Stomach (tissue), 8 donors: ENCODE measurements at regions not wholly inside any gene's neighbourhood (a gene's known extent, or its start where the extent isn't known, plus 50 kb on each side); places are given as distances from the start of the nearest gene placed in this dataset.

ENCODE experiments used
- DNase-seq, 2 donors: peaks; one replicate each; pipeline versions ENCODE4 v3.0.0 to v3.0.0-alpha.2; 2013 to 2019
- H3K27ac ChIP-seq, 5 donors: fragments of 200-600 bp in 4 of 5; sonication (generic) in 4 of 5; one replicate each; pipeline ENCODE4 v1.5.1; 2013 to 2019; ENCODE audit warnings: mild to moderate bottlenecking in 1 of 5, moderate library complexity in 1 of 5
- H3K27me3 ChIP-seq, 3 donors: fragments of 200-600 bp; sonication (generic); one replicate each; pipeline ENCODE4 v1.5.1; 2017 to 2019; ENCODE audit warnings: mixed run types in 1 of 3
- H3K36me3 ChIP-seq, 4 donors: fragments of 200-600 bp; sonication (generic); 1 replicate in 3 of 4; 2 replicates in 1 of 4; pipeline ENCODE4 v1.5.1; 2016 to 2019
- H3K4me1 ChIP-seq, 4 donors: fragments of 200-600 bp; sonication (generic); one replicate each; pipeline ENCODE4 v1.5.1; 2016 to 2019
- H3K4me3 ChIP-seq, 4 donors: fragments of 200-600 bp; sonication (generic) in 3 of 4; one replicate each; pipeline ENCODE4 v1.5.1; 2016 to 2019; ENCODE audit warnings: mild to moderate bottlenecking in 1 of 4
- H3K9me3 ChIP-seq, 4 donors: fragments of 200-600 bp; sonication (generic); one replicate each; pipeline ENCODE4 v1.5.1; 2016 to 2019
- CTCF ChIP-seq, 7 experiments: fragments of 450-650 bp in 4 of 7; fragments of 200-600 bp in 3 of 7; sonication (generic) in 3 of 7; IDR thresholded peaks; one replicate each; pipeline ENCODE4 v1.5.1; 2016 to 2019; ENCODE audit warnings: antibody characterized with exemption in 7 of 7, control low read depth in 2 of 7, mild to moderate bottlenecking in 1 of 7
- EP300 ChIP-seq: sonication (generic); formaldehyde crosslinking; IDR thresholded peaks from one replicate; pipeline ENCODE4 v1.6.1; 2017; ENCODE audit warnings: antibody characterized with exemption
- POLR2A ChIP-seq, 4 donors: fragments of 450-650 bp; IDR thresholded peaks; one replicate each; pipeline ENCODE4 v1.6.1; 2016; ENCODE audit warnings: antibody characterized with exemption in 4 of 4, control low read depth in 2 of 4, mild to moderate bottlenecking in 1 of 4, moderate library complexity in 1 of 4
- POLR2AphosphoS5 ChIP-seq, 3 donors: sonication (generic); formaldehyde crosslinking; IDR thresholded peaks; one replicate each; pipeline ENCODE4 v1.6.1; 2016; ENCODE audit warnings: antibody characterized with exemption in 3 of 3
- WGBS, 5 donors: extraction: QIAGEN DNeasy Blood & Tissue Kit in 3 of 5; methylation state at CpG; one replicate each; pipeline versions ENCODE4 v1.1.5 to v1.1.7; 2013 to 2018; 5-methylcytosine and 5-hydroxymethylcytosine counted together
- intact Hi-C: fragments of 100-400 bp; cut with DNase I; formaldehyde crosslinking; loops from one replicate; pipeline ENCODE4 v1.15.1; 2023; ENCODE audit warnings: low total_unique reads
- donor health status: healthy with polysubstance abuse.
- donor health status: Bipolar disorder and iron deficiency.
- donor health status: healthy.

- Histone ChIP-seq H3K4me1 (no peaks in the 10 kb centered on the region), H3K4me3 (no peak overlapping the region), H3K27ac (no peak overlapping the region), H3K9me3 (no peaks in the 10 kb centered on the region), H3K36me3 (no peaks in the 10 kb centered on the region), H3K27me3 (no peaks in the 10 kb centered on the region)
- DNase-seq, result no peak
- TF ChIP-seq POLR2A (IDR thresholded peaks at IDR 0.05) (no peak), POLR2AphosphoS5 (IDR thresholded peaks at IDR 0.05) (no peak), CTCF (IDR thresholded peaks at IDR 0.05) (no peak), EP300 (no peak)
- intact Hi-C loops, result no loop called here
- WGBS, 5 donors, result 80 to 94% (median 88%) methylated on average over 2 of the region's 2 CpGs
Measured at GRCh38 chr16:54712866-54713265, 217.8 kb upstream of the IRX5 start.

GRCh38 chr16:54707813-54708212 is 222.9 kb upstream of the IRX5 start:
- H3K4me3 ChIP-seq, result no peak overlapping the region
- no peaks in the 10 kb centered on the region for H3K27me3 ChIP-seq
- DNase-seq, result no peak
- no peak overlapping the region for H3K27ac ChIP-seq
- WGBS, 5 donors, result 85 to 97% (median 93%) methylated on average over 2 of the region's 2 CpGs
- no peaks in the 10 kb centered on the region for H3K36me3 ChIP-seq
- no peaks in the 10 kb centered on the region for H3K9me3 ChIP-seq
- intact Hi-C loops, result no loop called here
- TF ChIP-seq EP300, result no peak
- TF ChIP-seq POLR2AphosphoS5 (IDR thresholded peaks at IDR 0.05), result no peak
- no peak for TF ChIP-seq CTCF (IDR thresholded peaks at IDR 0.05)
- TF ChIP-seq POLR2A (IDR thresholded peaks at IDR 0.05), result no peak
- H3K4me1 ChIP-seq, result no peaks in the 10 kb centered on the region

- intact Hi-C loops, result no loop called here
- 83 to 89% (median 88%) methylated on average over 2 of the region's 2 CpGs for WGBS, 5 donors
- TF ChIP-seq CTCF (IDR thresholded peaks at IDR 0.05) (no peak), EP300 (no peak), POLR2AphosphoS5 (IDR thresholded peaks at IDR 0.05) (no peak), POLR2A (IDR thresholded peaks at IDR 0.05) (no peak)
Measured at GRCh38 chr16:54706406-54706805, 224.3 kb upstream of the IRX5 start.

GRCh38 chr16:54703339-54703738 is 227.3 kb upstream of the IRX5 start:
- Histone ChIP-seq H3K9me3 (peaks cover 0 to 10% (median 7%) of the 10 kb centered on the region in 4 donors), H3K36me3 (no peaks in the 10 kb centered on the region), H3K4me3 (no peak overlapping the region), H3K4me1 (no peaks in the 10 kb centered on the region), H3K27ac (no peak overlapping the region), H3K27me3 (no peaks in the 10 kb centered on the region)
- DNase-seq, result no peak
- TF ChIP-seq CTCF (IDR thresholded peaks at IDR 0.05) (no peak), EP300 (no peak), POLR2AphosphoS5 (IDR thresholded peaks at IDR 0.05) (no peak), POLR2A (IDR thresholded peaks at IDR 0.05) (no peak)
- intact Hi-C loops, result no loop called here
- WGBS, 5 donors, result 76 to 85% (median 84%) methylated on average over 9 of the region's 9 CpGs

More at GRCh38 chr16:54706406-54706805, 224.3 kb upstream of the IRX5 start:
- peaks cover 0 to 4% (median 1%) of the 10 kb centered on the region in 4 donors for H3K9me3 ChIP-seq
- H3K36me3 ChIP-seq, result no peaks in the 10 kb centered on the region
- no peaks in the 10 kb centered on the region for H3K4me1 ChIP-seq
- no peak overlapping the region for H3K27ac ChIP-seq
- H3K27me3 ChIP-seq, result no peaks in the 10 kb centered on the region
- DNase-seq, result no peak
- H3K4me3 ChIP-seq, result no peak overlapping the region
